GM12878 (cell line): ENCODE measurements at regions not wholly inside any gene's neighbourhood (a gene's known extent, or its start where the extent isn't known, plus 50 kb on each side); places are given as distances from the start of the nearest gene placed in this dataset.

ENCODE experiments used
- ATAC-seq: fragments of 200-7000 bp; cut with Tn5 transposase; 3 replicates; pipeline ENCODE4 v1.9.1; 2020; ENCODE audit warnings: mild to moderate bottlenecking, moderate library complexity
- BruUV-seq: library from RNA; stranded (reverse); fragments of 400-500 nt; replicated peaks from 2 replicates; lab custom pipeline; 2021; lab: Mats Ljungman, UMichigan
- CTCF ChIA-PET: fragments of 300-600 bp; sonication (Branson Sonifier 250); formaldehyde crosslinking; extraction: SDS; loops from one replicate; lab custom pipeline; 2021; ENCODE audit warnings: inconsistent platforms; lab: Yijun Ruan, JAX
- POLR2A ChIA-PET: fragments of 350-600 bp; formaldehyde crosslinking; extraction: SDS; loops from one replicate; lab custom pipeline; 2021; ENCODE audit warnings: inconsistent platforms; lab: Charles Lee
- RAD21 ChIA-PET: fragments of 300-600 bp; sonication (Branson Sonifier 250); formaldehyde crosslinking; loops from one replicate; lab custom pipeline; 2023; ENCODE audit warnings: antibody characterized with exemption; ENCODE audit not compliant: unreplicated experiment; lab: Charles Lee
- SMC1A ChIA-PET: fragments of 300-600 bp; sonication (Branson Sonifier 250); formaldehyde crosslinking; loops from one replicate; lab custom pipeline; 2023; ENCODE audit not compliant: unreplicated experiment, uncharacterized antibody; lab: Charles Lee
- DNase-seq: peaks from one replicate; pipeline ENCODE4 v3.0.0-alpha.2; 2011; ENCODE audit warnings: low read depth, low spot score
- FAIRE-seq: peaks from 3 replicates; lab custom pipeline; 2011; peaks lifted over from hg19 to GRCh38; lab: Jason Lieb, UNC
- H2AFZ ChIP-seq: 2 replicates; pipeline ENCODE4 v1.6.0; 2011; ENCODE audit warnings: low read depth, low read length, control low read depth; ENCODE audit not compliant: control insufficient read depth
- H3K27ac ChIP-seq: 2 replicates; pipeline ENCODE4 v1.5.1; 2011; ENCODE audit warnings: control low read depth; ENCODE audit not compliant: control insufficient read depth, insufficient read depth
- H3K27me3 ChIP-seq, 2 experiments: replicated peaks in 1 of 2; 2 replicates each; pipeline versions ENCODE4 v1.6.0 to v1.6.1; 2011; ENCODE audit warnings: low read length in 1 of 2; ENCODE audit not compliant: control insufficient read depth in 2 of 2, insufficient read depth in 2 of 2
- H3K36me3 ChIP-seq, 2 experiments: 2 replicates each; pipeline ENCODE4 v1.5.1; 2011; ENCODE audit warnings: low read length in 1 of 2; ENCODE audit not compliant: control insufficient read depth in 2 of 2, insufficient read depth in 2 of 2
- H3K4me1 ChIP-seq: 2 replicates; pipeline ENCODE4 v1.6.1; 2011; ENCODE audit warnings: mild to moderate bottlenecking, low read length, moderate library complexity, mixed read lengths; ENCODE audit not compliant: control insufficient read depth, insufficient read depth
- H3K4me2 ChIP-seq: 2 replicates; pipeline ENCODE4 v1.6.0; 2011; ENCODE audit warnings: control low read depth; ENCODE audit not compliant: control insufficient read depth, insufficient read depth
- H3K4me3 ChIP-seq: fragments of 200-600 bp; sonication (generic); 2 replicates; pipeline ENCODE4 v1.5.1; 2016
- H3K79me2 ChIP-seq: 2 replicates; pipeline ENCODE4 v1.6.0; 2011; ENCODE audit warnings: low read length; ENCODE audit not compliant: control insufficient read depth, insufficient read depth
- H3K9ac ChIP-seq: 2 replicates; pipeline ENCODE4 v1.8.0; 2011; ENCODE audit warnings: low read length, control low read depth, mixed read lengths; ENCODE audit not compliant: control insufficient read depth, insufficient read depth
- H3K9me3 ChIP-seq: replicated peaks from 3 replicates; pipeline ENCODE4 v1.5.1; 2011; ENCODE audit warnings: mild to moderate bottlenecking, low read length; ENCODE audit not compliant: control insufficient read depth, insufficient read depth
- H4K20me1 ChIP-seq: 2 replicates; pipeline ENCODE4 v1.6.0; 2011; ENCODE audit not compliant: control insufficient read depth, insufficient read depth
- CBX3 ChIP-seq: fragments of 200-600 bp; sonication (generic); IDR thresholded peaks from 2 replicates; pipeline ENCODE4 v1.6.1; 2016; ENCODE audit warnings: low read depth, borderline replicate concordance
- E2F4 ChIP-seq: IDR thresholded peaks from 2 replicates; pipeline ENCODE4 v1.6.1; 2012; ENCODE audit warnings: low read depth, low read length, improper control_type of control experiment
- GABPA ChIP-seq: IDR thresholded peaks from 2 replicates; pipeline ENCODE4 v1.6.1; 2014; ENCODE audit warnings: antibody characterized with exemption, low read depth, mild to moderate bottlenecking, inconsistent platforms
- IRF3 ChIP-seq: fragments of 450-650 bp; IDR thresholded peaks from 2 replicates; pipeline ENCODE4 v1.6.1; 2014; ENCODE audit warnings: mild to moderate bottlenecking
- IRF5 ChIP-seq: fragments of 450-650 bp; IDR thresholded peaks from 2 replicates; pipeline ENCODE4 v1.6.1; 2017; ENCODE audit warnings: borderline replicate concordance
- JUND ChIP-seq: IDR thresholded peaks from 2 replicates; pipeline ENCODE4 v1.6.1; 2012; ENCODE audit warnings: low read depth, mild to moderate bottlenecking, low read length, improper control_type of control experiment, moderate library complexity
- KDM1A ChIP-seq: fragments of 200-600 bp; sonication (generic); IDR thresholded peaks from 2 replicates; pipeline ENCODE4 v1.6.1; 2016; ENCODE audit warnings: borderline replicate concordance
- NR2C2 ChIP-seq: IDR thresholded peaks from 2 replicates; pipeline ENCODE4 v1.6.1; 2011; ENCODE audit warnings: borderline replicate concordance, low read depth; ENCODE audit not compliant: control insufficient read depth, insufficient read length
- PKNOX1 ChIP-seq: fragments of 450-650 bp; IDR thresholded peaks from 2 replicates; pipeline ENCODE4 v1.6.1; 2016; ENCODE audit warnings: mild to moderate bottlenecking
- USF2 ChIP-seq: IDR thresholded peaks from 2 replicates; pipeline ENCODE4 v1.6.1; 2011; ENCODE audit warnings: low read depth, low read length, improper control_type of control experiment, borderline replicate concordance
- ZBTB11 ChIP-seq: fragments of 450-650 bp; formaldehyde crosslinking; IDR thresholded peaks from 2 replicates; pipeline ENCODE4 v1.5.0; 2022; ENCODE audit warnings: mild to moderate bottlenecking, missing genetic modification characterization
- ZNF207 ChIP-seq: fragments of 450-650 bp; IDR thresholded peaks from 2 replicates; pipeline ENCODE4 v1.6.1; 2014; ENCODE audit warnings: antibody characterized with exemption, mild to moderate bottlenecking, borderline replicate concordance
- ZZZ3 ChIP-seq: IDR thresholded peaks from 2 replicates; pipeline ENCODE4 v1.6.1; 2011; ENCODE audit warnings: low read depth; ENCODE audit not compliant: control insufficient read depth, insufficient read length
- WGBS: methylation state at CpG from one replicate; pipeline ENCODE4 v1.1.6; 2016; ENCODE audit warnings: low lambda C conversion rate; ENCODE audit not compliant: insufficient replicate concordance, insufficient coverage; ENCODE audit errors: missing lambda C conversion rate; 5-methylcytosine and 5-hydroxymethylcytosine counted together
- in situ Hi-C: fragments of 300-500 bp; cut with MboI; formaldehyde crosslinking; loops from 9 replicates; pipeline ENCODE4 v1.14.3; 2018; ENCODE audit warnings: mixed read lengths
- intact Hi-C: fragments of 100-400 bp; cut with micrococcal nuclease; formaldehyde crosslinking; loops from one replicate; pipeline ENCODE4 v1.14.2; 2022; ENCODE audit not compliant: unreplicated experiment

- TF ChIP-seq ZBTB11 (CRISPR knock-in tag) (no peak), CBX3 (no peak), NR2C2 (no peak), ZNF207 (no peak), IRF3 (no peak), E2F4 (no peak)
These were observed 209.5 kb upstream of the STXBP6 start (continued) for GRCh38 chr14:25259470-25259869.

GRCh38 chr14:25252793-25253192 lies 202.8 kb upstream of the STXBP6 start:
- in situ Hi-C loops: no loop called here
- Histone ChIP-seq H3K36me3 (no peaks in the 10 kb centered on the region), H3K27me3 (no peaks in the 10 kb centered on the region), H4K20me1 (no peaks in the 10 kb centered on the region), H3K4me3 (no peak overlapping the region), H3K79me2 (no peaks in the 10 kb centered on the region), H2AFZ (no peak overlapping the region), H3K4me2 (no peak overlapping the region), H3K9me3 (no peaks in the 10 kb centered on the region), H3K9ac (no peak overlapping the region), H3K27ac (no peak overlapping the region), H3K4me1 (no peaks in the 10 kb centered on the region)
- WGBS: 65% methylated on average over 11 of the region's 11 CpGs
- ChIA-PET RAD21 (no interaction called here), CTCF (no interaction called here), POLR2A (no interaction called here), SMC1A (no interaction called here)
- intact Hi-C loops: loop anchor here (5.0 kb wide), 1 partner anchor 155 kb away; no protein-coding TSS in a partner anchor
- BruUV-seq: no TSS peak
- DNase-seq (no peak), ATAC-seq (no peak), FAIRE-seq (no peak)
- no peak for TF ChIP-seq KDM1A
- no peak for TF ChIP-seq PKNOX1
- no peak for TF ChIP-seq ZZZ3
- no peak for TF ChIP-seq USF2
- no peak for TF ChIP-seq JUND
- no peak for TF ChIP-seq IRF5
- TF ChIP-seq GABPA: no peak
